Testis (tissue), 2 donors: ENCODE measurements at regions not wholly inside any gene's neighbourhood (a gene's known extent, or its start where the extent isn't known, plus 50 kb on each side); places are given as distances from the start of the nearest gene placed in this dataset.

Experiments used
- DNase-seq: peaks from one replicate; pipeline ENCODE4 v3.0.0-alpha.2; 2019
- H3K27ac ChIP-seq, 2 donors: fragments of 200-600 bp; sonication (generic); one replicate each; pipeline ENCODE4 v1.5.1; 2019
- H3K27me3 ChIP-seq: fragments of 200-600 bp; sonication (generic); one replicate; pipeline ENCODE4 v1.5.1; 2019
- H3K36me3 ChIP-seq: fragments of 200-600 bp; sonication (generic); one replicate; pipeline ENCODE4 v1.5.1; 2017; ENCODE audit warnings: low read depth; ENCODE audit errors: missing control alignments
- H3K4me1 ChIP-seq: fragments of 200-600 bp; sonication (generic); one replicate; pipeline ENCODE4 v1.5.1; 2019
- H3K4me3 ChIP-seq, 2 donors: fragments of 200-600 bp; sonication (generic); one replicate each; pipeline ENCODE4 v1.5.1; 2017 to 2019
- H3K9me3 ChIP-seq: fragments of 200-600 bp; sonication (generic); one replicate; pipeline ENCODE4 v1.5.1; 2017
- POLR2A ChIP-seq: fragments of 450-650 bp; IDR thresholded peaks from one replicate; pipeline ENCODE4 v1.6.1; 2017; ENCODE audit warnings: antibody characterized with exemption, mild to moderate bottlenecking, moderate library complexity
- WGBS, 2 donors: methylation state at CpG; one replicate each; pipeline ENCODE4 v1.1.5; 2018; 5-methylcytosine and 5-hydroxymethylcytosine counted together
- intact Hi-C: fragments of 100-400 bp; cut with DNase I; formaldehyde crosslinking; loops from one replicate; pipeline ENCODE4 v1.15.1; 2023; ENCODE audit warnings: low total_unique reads
- TF ChIP-seq, protein P1 (sequence below), 3 experiments: fragments of 450-650 bp in 2 of 3; fragments of 200-600 bp in 1 of 3; sonication (generic) in 1 of 3; IDR thresholded peaks; one replicate each; pipeline ENCODE4 v1.5.1; 2016 to 2019; ENCODE audit warnings: antibody characterized with exemption in 3 of 3, mild to moderate bottlenecking in 2 of 3, moderate library complexity in 1 of 3

DNA sequence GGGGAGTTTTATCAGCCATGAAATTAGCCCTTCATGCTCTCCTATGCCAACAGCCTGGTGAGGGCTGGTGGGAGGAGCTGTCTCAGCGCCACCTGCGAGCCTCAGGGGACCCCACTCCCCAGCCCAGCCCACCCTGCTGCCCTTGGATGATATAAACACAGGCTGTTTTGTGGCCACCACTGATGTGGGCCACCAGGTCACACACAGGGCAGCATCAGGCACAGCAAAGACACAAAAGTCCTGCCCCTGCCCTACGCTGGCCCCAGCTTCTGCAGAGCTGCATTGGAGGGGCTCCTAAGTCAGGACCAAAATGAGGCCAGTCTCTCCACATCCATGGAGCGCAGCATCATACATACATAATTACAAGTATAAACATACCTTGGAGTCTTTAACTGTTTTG is 110.6 kb upstream of the TEX51 start:
- no peak for DNase-seq
- H3K4me3 ChIP-seq, result no peak overlapping the region
- no peaks in the 10 kb centered on the region for H3K27me3 ChIP-seq
- H3K4me1 ChIP-seq, result no peaks in the 10 kb centered on the region
- WGBS, 2 donors, result 91 to 94% methylated on average over 4 of the region's 4 CpGs
- no peaks in the 10 kb centered on the region for H3K36me3 ChIP-seq
- intact Hi-C loops, result no loop called here
- H3K27ac ChIP-seq, result no peak overlapping the region
- no peaks in the 10 kb centered on the region for H3K9me3 ChIP-seq
- TF ChIP-seq, protein P1, sequence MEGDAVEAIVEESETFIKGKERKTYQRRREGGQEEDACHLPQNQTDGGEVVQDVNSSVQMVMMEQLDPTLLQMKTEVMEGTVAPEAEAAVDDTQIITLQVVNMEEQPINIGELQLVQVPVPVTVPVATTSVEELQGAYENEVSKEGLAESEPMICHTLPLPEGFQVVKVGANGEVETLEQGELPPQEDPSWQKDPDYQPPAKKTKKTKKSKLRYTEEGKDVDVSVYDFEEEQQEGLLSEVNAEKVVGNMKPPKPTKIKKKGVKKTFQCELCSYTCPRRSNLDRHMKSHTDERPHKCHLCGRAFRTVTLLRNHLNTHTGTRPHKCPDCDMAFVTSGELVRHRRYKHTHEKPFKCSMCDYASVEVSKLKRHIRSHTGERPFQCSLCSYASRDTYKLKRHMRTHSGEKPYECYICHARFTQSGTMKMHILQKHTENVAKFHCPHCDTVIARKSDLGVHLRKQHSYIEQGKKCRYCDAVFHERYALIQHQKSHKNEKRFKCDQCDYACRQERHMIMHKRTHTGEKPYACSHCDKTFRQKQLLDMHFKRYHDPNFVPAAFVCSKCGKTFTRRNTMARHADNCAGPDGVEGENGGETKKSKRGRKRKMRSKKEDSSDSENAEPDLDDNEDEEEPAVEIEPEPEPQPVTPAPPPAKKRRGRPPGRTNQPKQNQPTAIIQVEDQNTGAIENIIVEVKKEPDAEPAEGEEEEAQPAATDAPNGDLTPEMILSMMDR (IDR thresholded peaks at IDR 0.05), result no peak
- TF ChIP-seq POLR2A, result no peak

DNA sequence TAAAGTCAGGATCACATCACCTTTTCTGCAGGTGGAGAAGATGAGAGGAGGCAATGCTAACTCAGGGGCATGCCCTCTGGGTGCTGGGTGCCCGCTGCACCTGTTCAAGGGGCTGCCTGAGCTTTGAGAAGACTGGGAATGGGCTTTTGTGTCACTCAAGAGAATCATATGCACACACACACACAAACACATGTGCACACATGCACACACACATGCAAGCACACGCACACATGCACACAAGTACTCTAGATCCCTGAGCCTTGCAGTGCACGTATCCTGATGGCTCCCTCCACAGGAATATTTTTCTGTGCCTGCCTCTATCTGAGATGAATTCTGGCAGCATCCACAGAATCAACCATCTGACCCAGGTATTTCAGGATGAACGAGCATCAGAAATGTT is 110.0 kb upstream of the TEX51 start:
- DNase-seq, result no peak
- Histone ChIP-seq H3K36me3 (no peaks in the 10 kb centered on the region), H3K4me1 (no peaks in the 10 kb centered on the region), H3K9me3 (no peaks in the 10 kb centered on the region), H3K27me3 (no peaks in the 10 kb centered on the region), H3K4me3 (no peak overlapping the region), H3K27ac (no peak overlapping the region)
- intact Hi-C loops, result no loop called here
- no peak for TF ChIP-seq POLR2A
- TF ChIP-seq, protein P1 (IDR thresholded peaks at IDR 0.05), result no peak
- 91% methylated on average over 3 to 4 of the region's 4 CpGs for WGBS, 2 donors

DNA sequence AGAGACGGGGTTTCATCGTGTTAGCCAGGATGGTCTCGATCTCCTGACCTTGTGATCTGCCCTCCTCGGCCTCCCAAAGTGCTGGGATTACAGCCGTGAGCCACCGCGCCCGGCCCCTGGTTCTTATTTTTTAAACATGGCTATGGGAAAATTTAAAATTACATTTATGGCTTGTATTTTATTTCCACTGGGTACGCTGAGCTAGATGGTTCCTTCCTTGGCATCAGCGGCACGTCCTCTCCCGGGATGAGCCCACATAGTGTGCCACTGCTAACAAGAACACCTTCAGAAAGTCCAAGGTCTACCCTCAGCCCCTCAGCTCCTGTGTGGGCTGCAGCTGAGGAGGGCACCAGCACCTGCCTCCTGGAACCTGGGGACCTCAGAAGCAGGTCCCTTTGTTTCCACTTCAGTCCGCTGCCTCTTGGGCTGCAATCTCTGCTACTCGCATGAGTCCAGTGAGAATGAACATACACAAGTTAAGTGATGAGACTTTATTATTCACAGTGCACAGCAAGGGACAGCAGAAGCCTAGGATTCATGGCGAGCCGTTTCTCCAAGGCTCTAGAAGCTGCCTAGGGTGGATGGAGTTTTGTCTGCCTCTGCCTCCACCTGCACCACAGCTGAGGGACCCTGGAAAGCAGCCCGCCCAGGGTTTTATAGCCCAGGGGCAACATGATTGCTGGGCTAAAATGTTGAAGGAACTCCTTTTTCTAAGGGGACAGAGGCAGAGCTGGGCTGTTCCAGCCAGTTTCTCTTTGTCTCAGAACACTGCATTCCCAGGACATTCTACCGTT is 107.5 kb upstream of the TEX51 start:
- no peak for DNase-seq
- intact Hi-C loops, result no loop called here
- WGBS, 2 donors, result 80 to 84% methylated on average over 18 of the region's 18 CpGs

DNA sequence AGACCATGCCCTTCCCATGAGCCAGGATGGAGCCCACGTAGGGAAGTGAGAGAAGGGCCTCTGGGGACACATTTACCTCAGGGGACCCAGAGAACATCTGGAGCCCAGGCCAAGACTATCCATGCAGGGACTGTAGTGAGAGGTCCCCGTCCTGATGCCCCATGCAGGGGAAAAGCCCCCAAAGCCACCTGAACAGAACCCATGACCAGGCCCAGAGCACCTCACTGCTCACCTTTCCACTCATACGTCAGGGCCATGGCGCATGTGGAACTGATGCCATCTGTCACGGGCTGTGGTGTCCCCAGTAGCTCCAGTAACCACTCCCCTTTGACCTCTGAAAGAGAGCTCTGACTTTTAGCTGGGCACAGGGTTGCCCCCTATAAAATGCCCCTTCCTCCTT is 106.5 kb upstream of the TEX51 start:
- no peak for DNase-seq
- Histone ChIP-seq H3K4me1 (no peaks in the 10 kb centered on the region), H3K9me3 (no peaks in the 10 kb centered on the region), H3K27me3 (no peaks in the 10 kb centered on the region), H3K27ac (no peak overlapping the region), H3K4me3 (no peak overlapping the region), H3K36me3 (no peaks in the 10 kb centered on the region)
- WGBS, 2 donors, result 81 to 90% methylated on average over 4 to 5 of the region's 5 CpGs
- intact Hi-C loops, result no loop called here
- no peak for TF ChIP-seq POLR2A
- TF ChIP-seq, protein P1 (IDR thresholded peaks at IDR 0.05), result no peak

More for the DNA sequence above, 107.5 kb upstream of the TEX51 start:
- Histone ChIP-seq H3K9me3 (no peaks in the 10 kb centered on the region), H3K27me3 (no peaks in the 10 kb centered on the region), H3K36me3 (no peaks in the 10 kb centered on the region), H3K4me1 (no peaks in the 10 kb centered on the region), H3K27ac (no peak overlapping the region), H3K4me3 (no peak overlapping the region)
- TF ChIP-seq, protein P1 (IDR thresholded peaks at IDR 0.05), result no peak
- no peak for TF ChIP-seq POLR2A

DNA sequence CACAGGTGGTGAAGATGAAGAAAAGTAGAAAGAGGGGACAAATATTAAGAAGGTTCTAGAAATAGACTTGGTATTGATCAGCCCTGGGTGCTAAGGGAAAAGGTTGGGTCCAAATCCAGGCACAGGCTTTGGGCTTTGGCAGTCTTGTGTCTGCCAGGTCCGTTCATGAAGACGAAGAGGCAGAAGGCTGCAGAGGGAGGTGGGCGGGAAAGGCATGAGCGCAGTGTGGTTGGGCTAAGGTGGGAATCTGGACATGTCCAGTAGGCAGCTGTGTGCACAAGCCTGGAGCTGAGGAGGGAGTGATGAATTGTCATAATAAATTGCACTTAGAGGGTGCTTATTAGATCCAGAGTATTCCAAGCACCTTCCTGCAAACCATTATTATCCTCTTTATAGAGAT is 105.7 kb upstream of the TEX51 start:
- Histone ChIP-seq H3K4me3 (no peak overlapping the region), H3K4me1 (no peaks in the 10 kb centered on the region), H3K27me3 (no peaks in the 10 kb centered on the region), H3K9me3 (no peaks in the 10 kb centered on the region), H3K36me3 (no peaks in the 10 kb centered on the region), H3K27ac (no peak overlapping the region)
- DNase-seq, result no peak
- 91 to 95% methylated on average over 4 of the region's 4 CpGs for WGBS, 2 donors
- TF ChIP-seq, protein P1 (IDR thresholded peaks at IDR 0.05), result no peak
- TF ChIP-seq POLR2A, result no peak
- intact Hi-C loops, result no loop called here
